Erythroblast (primary cell): ENCODE measurements at regions not wholly inside any gene's neighbourhood (a gene's known extent, or its start where the extent isn't known, plus 50 kb on each side); places are given as distances from the start of the nearest gene placed in this dataset.

Experiments
- GATA1 ChIP-seq: IDR thresholded peaks from 2 replicates; pipeline ENCODE4 v1.6.1; 2011; ENCODE audit warnings: low read depth, mild to moderate bottlenecking, control low read depth, low read length, moderate library complexity
- POLR2A ChIP-seq: IDR thresholded peaks from 2 replicates; pipeline ENCODE4 v1.6.1; 2011; ENCODE audit warnings: mild to moderate bottlenecking, low read length

GRCh38 chr4:129543299-129543698, 447.3 kb downstream of the C4orf33 start:
- TF ChIP-seq POLR2A (no peak), GATA1 (no peak)
